Hippocampal formation (tissue), 2 donors: ENCODE measurements at regions not wholly inside any gene's neighbourhood (a gene's known extent, or its start where the extent isn't known, plus 50 kb on each side); places are given as distances from the start of the nearest gene placed in this dataset.
"Not testable (repeated sequence)": the region's sequence is repeated elsewhere in the genome, so short reads cannot be mapped to it uniquely, and the experiment has no call there.

ENCODE experiments used
- DNase-seq, 2 donors: peaks; one replicate each; lab custom pipeline; 2025; lab: John Stamatoyannopoulos, UW

DNA sequence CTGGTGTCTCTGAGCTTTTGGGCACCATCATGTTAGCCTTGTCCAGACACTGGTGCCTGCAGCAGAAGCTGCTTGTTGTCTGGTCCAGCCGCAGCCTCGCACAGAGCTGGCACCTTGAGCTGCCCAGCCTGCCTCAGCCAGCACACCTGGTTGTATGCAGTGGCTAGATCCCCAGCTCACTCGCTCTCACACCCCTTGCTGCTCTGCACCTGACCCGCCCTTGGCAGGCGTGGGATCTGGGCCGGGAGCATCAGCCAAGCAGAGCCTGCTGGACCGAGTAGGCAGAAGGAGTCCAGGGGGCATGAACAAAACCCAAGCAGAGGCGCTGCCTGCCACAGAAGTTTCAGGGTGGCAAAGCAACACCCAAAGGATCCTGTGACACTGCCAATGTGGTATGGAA is 79.7 kb upstream of the ITGB1 start:
- no peak for DNase-seq

- no peak for DNase-seq
Observed at GRCh38 chr10:33036670-33037069, 78.6 kb upstream of the ITGB1 start.

GRCh38 chr10:33035411-33035810 is 77.4 kb upstream of the ITGB1 start:
- DNase-seq, result no peak

GRCh38 chr10:33034931-33035330 is 76.9 kb upstream of the ITGB1 start:
- DNase-seq, result no peak

- DNase-seq, result no peak
Observed at GRCh38 chr10:33032654-33033151, 74.7 kb upstream of the ITGB1 start.

GRCh38 chr10:33031815-33032653 is 74.0 kb upstream of the ITGB1 start:
- DNase-seq, result no peak

DNA sequence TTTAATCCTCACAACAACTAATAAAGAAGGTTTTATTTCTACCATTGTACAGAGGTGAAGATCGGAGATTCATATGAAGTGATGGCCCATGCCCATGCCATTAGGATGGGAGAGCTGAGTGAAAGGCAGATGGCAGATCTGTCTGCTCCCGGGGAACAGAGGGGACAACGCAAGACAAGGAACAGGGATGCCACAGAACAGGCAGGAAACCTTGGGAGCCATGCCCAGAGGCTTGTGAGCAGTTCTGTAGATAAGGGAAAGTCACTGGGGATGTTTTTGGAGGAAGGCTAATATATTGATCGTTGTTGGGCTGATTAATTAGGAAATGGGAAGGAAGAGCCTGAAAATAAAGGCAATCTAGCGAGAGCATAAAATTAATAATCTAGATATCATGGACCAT is 73.1 kb upstream of the ITGB1 start:
- no peak for DNase-seq

DNA sequence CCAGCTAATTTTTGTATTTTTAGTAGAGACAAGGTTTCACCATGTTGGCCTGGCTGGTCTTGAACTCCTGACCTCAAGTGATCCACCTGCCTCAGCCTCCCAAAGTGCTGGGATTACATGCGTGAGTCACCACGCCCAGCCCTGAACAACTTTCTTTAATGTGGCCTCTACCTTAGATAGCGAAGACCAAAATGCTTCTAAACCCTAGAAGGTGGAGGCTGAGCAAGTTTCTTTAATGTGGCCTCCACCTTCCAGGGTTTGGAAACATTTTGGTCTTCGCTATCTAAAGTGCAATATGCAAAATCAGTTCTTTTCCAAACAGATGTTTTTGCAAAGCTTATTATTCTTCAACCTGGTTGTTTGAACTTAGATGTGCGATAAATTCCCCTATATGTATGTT is 70.5 kb upstream of the ITGB1 start:
- not testable (repeated sequence) for DNase-seq

DNA sequence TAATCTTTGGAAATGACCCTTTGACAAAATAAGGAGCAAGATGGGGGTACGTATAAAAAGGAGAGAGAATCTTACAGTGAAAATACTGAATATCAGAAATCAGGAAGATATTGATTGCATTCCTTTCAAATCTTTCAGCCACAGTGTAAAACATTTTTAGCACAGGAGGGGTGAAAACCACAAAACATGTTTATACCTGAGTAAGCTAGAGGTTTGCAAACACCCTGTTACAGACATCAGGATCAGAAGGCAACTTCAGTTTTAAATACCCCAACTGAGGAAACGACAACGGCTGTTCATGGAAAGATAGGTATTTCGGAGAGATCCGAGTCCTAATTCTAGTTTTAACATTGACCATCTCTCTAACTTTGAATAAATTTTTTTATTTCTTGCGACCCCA is 69.1 kb upstream of the ITGB1 start:
- DNase-seq, result no peak

GRCh38 chr10:33026422-33026821 is 68.4 kb upstream of the ITGB1 start:
- DNase-seq, result no peak

- DNase-seq, result no peak
Observed at GRCh38 chr10:33025910-33026309, 67.9 kb upstream of the ITGB1 start.

DNA sequence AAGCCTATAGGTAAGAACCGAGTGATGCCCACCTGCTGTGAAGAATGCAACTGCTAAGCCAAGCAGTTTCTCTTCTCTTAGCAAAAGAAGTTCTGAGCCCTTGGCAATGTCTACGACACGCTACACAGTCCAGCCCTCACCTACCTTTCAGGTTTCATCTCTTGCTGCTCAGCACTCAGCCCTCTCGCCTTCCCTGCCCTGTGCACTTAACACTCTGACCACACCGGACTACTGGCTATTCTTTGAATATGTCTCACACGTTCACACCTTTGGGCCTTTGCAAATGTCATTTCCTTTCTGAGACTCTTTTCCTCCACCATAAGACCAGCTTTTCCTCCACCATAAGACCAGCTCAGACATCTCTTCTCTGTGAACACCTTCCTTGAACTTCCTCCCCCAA is 67.0 kb upstream of the ITGB1 start:
- no peak for DNase-seq

DNA sequence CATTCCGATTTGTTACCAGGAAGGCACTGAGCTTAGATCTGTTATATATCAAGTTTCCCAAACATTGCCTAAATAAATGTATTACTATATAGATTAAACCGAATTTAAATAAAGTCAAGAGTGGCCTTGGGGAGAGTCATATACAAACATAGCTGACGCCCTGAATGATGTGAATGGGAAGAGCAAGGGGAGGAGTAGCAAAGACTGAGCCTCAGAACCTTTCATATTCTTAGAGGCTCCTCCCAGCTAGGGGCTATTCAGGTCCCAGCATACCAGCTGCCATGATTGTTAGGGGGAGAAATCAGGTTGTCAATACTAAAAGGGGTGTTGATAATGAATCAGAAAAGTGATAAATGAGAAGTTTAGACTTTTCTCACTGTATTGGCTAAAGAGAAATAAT is 64.7 kb upstream of the ITGB1 start:
- no peak for DNase-seq

DNA sequence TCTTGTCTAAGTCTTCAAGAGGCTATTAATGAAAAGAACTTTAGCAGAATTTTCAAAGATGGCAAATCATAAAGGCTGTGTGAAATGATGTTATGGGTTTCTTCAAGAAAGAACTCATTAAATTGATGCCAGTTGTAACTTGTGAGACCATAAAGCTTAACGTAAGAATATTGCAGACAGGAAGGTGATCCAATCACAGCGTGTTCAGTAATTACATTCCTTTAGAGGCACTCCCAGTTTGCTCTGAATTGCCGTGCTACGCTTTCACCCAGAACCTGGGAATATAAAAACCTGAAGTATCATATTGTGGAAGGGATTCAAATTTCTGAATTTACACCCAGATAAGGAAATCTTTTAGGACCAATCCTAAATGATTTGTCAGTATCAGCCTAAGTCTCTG is 64.1 kb upstream of the ITGB1 start:
- DNase-seq, result no peak

GRCh38 chr10:33016988-33017387 is 59.0 kb upstream of the ITGB1 start:
- no peak for DNase-seq

- no peak for DNase-seq
Observed at GRCh38 chr10:33015761-33016547, 57.9 kb upstream of the ITGB1 start.

- DNase-seq, result not testable (repeated sequence)
Observed at GRCh38 chr10:33013331-33013730, 55.3 kb upstream of the ITGB1 start.

GRCh38 chr10:33012306-33012705 is 54.3 kb upstream of the ITGB1 start:
- DNase-seq, result no peak

- no peak for DNase-seq
Observed at GRCh38 chr10:33010132-33011037, 52.4 kb upstream of the ITGB1 start.

- no peak for DNase-seq
Observed at GRCh38 chr10:33009244-33010131, 51.5 kb upstream of the ITGB1 start.
